ENCODE measurements at regions not wholly inside any gene's neighbourhood (a gene's known extent, or its start where the extent isn't known, plus 50 kb on each side); places are given as distances from the start of the nearest gene placed in this dataset.
"Not testable (repeated sequence)": the region's sequence is repeated elsewhere in the genome, so short reads cannot be mapped to it uniquely, and the experiment has no call there.

GRCh38 chr6:93639126-93639525 is 219.8 kb upstream of the EPHA7 start:
- Histone ChIP-seq H3K4me3 (ENCODE audit: low read length) (no peak overlapping the region), H3K9me3 (replicated peaks; ENCODE audit: insufficient read depth, low read length) (no peaks in the 10 kb centered on the region), H3K4me2 (ENCODE audit: low read depth, low read length) (no peak overlapping the region), H2AFZ (ENCODE audit: low read length) (no peak overlapping the region), H3K9me2 (replicated peaks; ENCODE audit: insufficient read depth, low read length) (no peaks in the 10 kb centered on the region), H4K20me1 (ENCODE audit: insufficient read depth, low read length) (no peaks in the 10 kb centered on the region), H3K36me3 (replicated peaks; ENCODE audit: insufficient read depth, low read length) (no peaks in the 10 kb centered on the region), H3K4me1 (ENCODE audit: low read length) (no peaks in the 10 kb centered on the region), H3F3A (ENCODE audit: insufficient read depth, low read length) (no peaks in the 10 kb centered on the region), H3K9ac (ENCODE audit: low read length) (no peak overlapping the region), H3K79me2 (ENCODE audit: low read length) (no peaks in the 10 kb centered on the region), H3K27ac (ENCODE audit: low read length) (no peak overlapping the region), H3K27me3 (replicated peaks; ENCODE audit: insufficient read depth, low read length) (no peaks in the 10 kb centered on the region)
- no peak for DNase-seq
- TF ChIP-seq CTCF (IDR thresholded peaks at IDR 0.05; ENCODE audit: low read length) (no peak), EZH2 (optimal IDR thresholded peaks at IDR 0.05; ENCODE audit: low read depth, low read length) (no peak), EZH2phosphoT487 (IDR thresholded peaks at IDR 0.05; ENCODE audit: low read length) (no peak)

DNA sequence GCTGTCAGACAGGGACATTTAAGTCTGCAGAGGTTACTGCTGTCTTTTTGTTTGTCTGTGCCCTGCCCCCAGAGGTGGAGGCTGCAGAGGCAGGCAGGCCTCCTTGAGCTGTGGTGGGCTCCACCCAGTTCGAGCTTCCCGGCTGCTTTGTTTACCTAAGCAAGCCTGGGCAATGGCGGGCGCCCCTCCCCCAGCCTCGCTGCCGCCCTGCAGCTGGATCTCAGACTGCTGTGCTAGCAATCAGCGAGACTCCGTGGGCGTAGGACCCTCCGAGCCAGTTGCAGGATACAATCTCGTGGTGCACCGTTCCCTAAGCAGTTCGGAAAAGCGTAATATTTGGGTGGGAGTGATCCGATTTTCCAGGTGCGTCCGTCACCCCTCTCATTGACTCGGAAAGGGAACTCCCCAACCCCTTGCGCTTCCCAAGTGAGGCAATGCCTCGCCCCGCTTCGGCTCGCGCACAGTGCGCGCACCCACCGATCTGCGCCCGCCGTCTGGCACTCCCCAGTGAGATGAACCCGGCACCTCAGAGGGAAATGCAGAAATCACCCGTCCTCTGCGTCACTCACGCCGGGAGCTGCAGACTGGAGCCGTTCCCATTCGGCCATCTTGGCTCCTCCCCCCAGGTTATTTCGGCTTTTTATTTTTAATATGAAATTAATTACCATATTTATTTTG is 217.8 kb upstream of the EPHA7 start:
- H3K27ac ChIP-seq (ENCODE audit: low read length); H3K4me3 ChIP-seq (ENCODE audit: low read length): not testable (repeated sequence)

GRCh38 chr6:93624408-93624807 is 205.0 kb upstream of the EPHA7 start:
- DNase-seq: no peak
- no peak overlapping the region for H3K9ac ChIP-seq (ENCODE audit: low read length)

More for the DNA sequence above, 217.8 kb upstream of the EPHA7 start:
- not testable (repeated sequence) for H3K79me2 ChIP-seq (ENCODE audit: low read length); H3K36me3 ChIP-seq (replicated peaks; ENCODE audit: insufficient read depth, low read length); H2AFZ ChIP-seq (ENCODE audit: low read length); H3F3A ChIP-seq (ENCODE audit: insufficient read depth, low read length); H3K27me3 ChIP-seq (replicated peaks; ENCODE audit: insufficient read depth, low read length); DNase-seq; H3K4me1 ChIP-seq (ENCODE audit: low read length); H4K20me1 ChIP-seq (ENCODE audit: insufficient read depth, low read length); H3K4me2 ChIP-seq (ENCODE audit: low read depth, low read length); H3K9me3 ChIP-seq (replicated peaks; ENCODE audit: insufficient read depth, low read length); H3K9ac ChIP-seq (ENCODE audit: low read length); H3K9me2 ChIP-seq (replicated peaks; ENCODE audit: insufficient read depth, low read length)

More at GRCh38 chr6:93624408-93624807, 205.0 kb upstream of the EPHA7 start:
- no peak for TF ChIP-seq CTCF (IDR thresholded peaks at IDR 0.05; ENCODE audit: low read length)
- TF ChIP-seq EZH2phosphoT487 (IDR thresholded peaks at IDR 0.05; ENCODE audit: low read length): no peak
- TF ChIP-seq EZH2 (optimal IDR thresholded peaks at IDR 0.05; ENCODE audit: low read depth, low read length): no peak
- no peaks in the 10 kb centered on the region for H3F3A ChIP-seq (ENCODE audit: insufficient read depth, low read length)
- no peak overlapping the region for H3K27ac ChIP-seq (ENCODE audit: low read length)
- no peak overlapping the region for H2AFZ ChIP-seq (ENCODE audit: low read length)
- H3K27me3 ChIP-seq (replicated peaks; ENCODE audit: insufficient read depth, low read length): no peaks in the 10 kb centered on the region
- no peaks in the 10 kb centered on the region for H3K79me2 ChIP-seq (ENCODE audit: low read length)
- no peaks in the 10 kb centered on the region for H4K20me1 ChIP-seq (ENCODE audit: insufficient read depth, low read length)
- no peaks in the 10 kb centered on the region for H3K9me3 ChIP-seq (replicated peaks; ENCODE audit: insufficient read depth, low read length)
- no peak overlapping the region for H3K4me3 ChIP-seq (ENCODE audit: low read length)
- no peaks in the 10 kb centered on the region for H3K4me1 ChIP-seq (ENCODE audit: low read length)
- no peaks in the 10 kb centered on the region for H3K9me2 ChIP-seq (replicated peaks; ENCODE audit: insufficient read depth, low read length)
- H3K36me3 ChIP-seq (replicated peaks; ENCODE audit: insufficient read depth, low read length): no peaks in the 10 kb centered on the region
- H3K4me2 ChIP-seq (ENCODE audit: low read depth, low read length): no peak overlapping the region

Data from MM.1S (cell line).